ENCODE measurements at regions not wholly inside any gene's neighbourhood (a gene's known extent, or its start where the extent isn't known, plus 50 kb on each side); places are given as distances from the start of the nearest gene placed in this dataset.
A peak's percentile ranks its signal among the peaks of the same experiment; 100 is the strongest.

- H3K27ac ChIP-seq: peak overlapping the region in 1 of 21 experiments; percentile 1
- no peak overlapping the region for H3K4me3 ChIP-seq
Measured at GRCh38 chr7:54810401-54810800, 51.4 kb upstream of the SEC61G start.

DNA sequence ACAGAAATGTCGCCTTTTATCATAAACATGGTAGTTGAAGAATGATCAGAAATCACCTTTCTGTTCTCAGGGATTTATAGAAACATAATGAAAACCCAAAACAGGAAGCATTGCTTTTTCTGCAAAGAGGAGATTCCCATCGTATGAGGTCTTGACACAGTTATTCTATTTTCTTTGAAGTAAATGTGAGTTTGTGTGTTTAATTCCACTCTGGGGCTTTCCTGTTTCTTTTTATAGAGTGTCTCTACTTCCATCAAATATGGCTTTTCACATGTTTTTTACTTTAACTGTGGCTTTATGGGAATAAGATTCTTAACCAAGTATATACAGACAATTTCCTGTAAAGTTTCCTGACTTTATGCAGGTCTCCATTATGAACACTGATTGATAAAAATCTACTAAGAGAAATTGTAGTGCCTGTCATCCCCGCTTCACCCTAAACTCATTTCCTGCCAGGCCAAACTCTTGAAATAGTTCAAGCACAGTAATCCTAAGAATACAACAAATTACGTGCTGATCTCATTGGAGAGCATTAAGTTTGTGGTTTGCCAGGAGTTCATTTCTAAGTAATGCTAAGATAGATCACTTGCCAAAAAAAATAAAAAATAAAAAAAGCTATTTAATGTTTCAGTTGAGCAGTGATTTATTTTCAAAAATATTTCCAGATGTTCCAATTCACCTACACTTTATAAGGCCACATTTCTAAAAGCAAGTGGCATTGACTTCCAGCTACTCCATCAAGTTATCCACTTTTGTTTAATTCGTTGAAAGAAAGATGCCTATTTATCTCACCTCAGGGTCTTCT is 52.2 kb upstream of the SEC61G start:
- Histone ChIP-seq H3K4me3 (no peak overlapping the region), H3K27ac (peak overlapping the region in 3 of 21 experiments; percentile 17 to 57 (median 41))

GRCh38 chr7:54811846-54812254 is 52.8 kb upstream of the SEC61G start:
- H3K27ac ChIP-seq: peak overlapping the region in 3 of 21 experiments; percentile 17 to 57 (median 41)
- H3K4me3 ChIP-seq: no peak overlapping the region

DNA sequence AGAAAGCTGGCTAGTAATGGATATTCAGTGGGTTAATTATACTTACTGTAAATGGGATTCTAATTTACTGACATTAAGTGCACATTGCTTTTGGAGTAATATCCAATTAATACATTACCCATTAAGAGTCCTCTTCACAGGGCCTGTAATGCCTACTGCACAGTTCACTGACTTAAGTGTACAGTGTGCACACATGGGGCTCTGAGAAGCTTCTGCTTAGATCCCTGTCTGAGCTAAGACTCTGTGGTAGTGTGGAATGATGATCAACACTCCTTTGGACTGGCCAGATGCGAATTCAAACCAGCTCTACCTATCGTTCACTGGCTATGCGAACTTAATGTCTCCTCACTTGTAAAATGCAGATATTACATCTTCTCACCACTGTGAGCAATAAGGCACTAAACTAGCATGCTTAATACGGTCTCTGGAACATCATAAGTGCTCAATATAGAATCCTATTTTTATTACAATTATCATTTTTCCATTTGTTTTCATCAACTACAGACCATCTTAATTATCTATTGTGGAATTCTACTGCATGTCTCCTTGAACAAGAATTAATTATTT is 53.8 kb upstream of the SEC61G start:
- peak overlapping the region in 3 of 21 experiments; percentile 18 to 67 (median 21) for H3K27ac ChIP-seq

DNA sequence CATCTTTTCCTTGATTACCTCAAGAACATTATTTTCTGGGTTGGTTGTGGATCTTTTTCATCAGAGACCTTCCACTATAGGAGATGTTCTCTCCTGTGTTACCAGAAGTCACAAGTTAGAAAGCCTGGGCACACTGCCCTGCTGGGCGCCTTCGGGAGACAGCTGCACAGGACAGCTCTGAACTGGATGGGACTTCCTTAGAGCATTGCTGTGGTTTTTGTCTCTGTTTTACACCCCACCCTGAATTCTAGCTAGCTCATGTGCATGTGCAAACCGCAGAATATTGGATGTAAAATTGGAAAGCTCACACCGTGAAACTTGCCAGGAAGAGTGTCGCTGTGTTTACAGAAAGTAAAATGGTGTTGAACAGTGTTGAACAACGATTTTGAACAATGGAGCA is 54.4 kb upstream of the SEC61G start:
- Histone ChIP-seq H3K4me3 (no peak overlapping the region), H3K27ac (peak overlapping the region in 4 of 21 experiments; percentile 10 to 67 (median 36))

More for the DNA sequence above, 53.8 kb upstream of the SEC61G start:
- H3K4me3 ChIP-seq: no peak overlapping the region

- H3K27ac ChIP-seq: no peak overlapping the region
- no peak overlapping the region for H3K4me3 ChIP-seq
Measured at GRCh38 chr7:54814401-54814800, 55.4 kb upstream of the SEC61G start.

DNA sequence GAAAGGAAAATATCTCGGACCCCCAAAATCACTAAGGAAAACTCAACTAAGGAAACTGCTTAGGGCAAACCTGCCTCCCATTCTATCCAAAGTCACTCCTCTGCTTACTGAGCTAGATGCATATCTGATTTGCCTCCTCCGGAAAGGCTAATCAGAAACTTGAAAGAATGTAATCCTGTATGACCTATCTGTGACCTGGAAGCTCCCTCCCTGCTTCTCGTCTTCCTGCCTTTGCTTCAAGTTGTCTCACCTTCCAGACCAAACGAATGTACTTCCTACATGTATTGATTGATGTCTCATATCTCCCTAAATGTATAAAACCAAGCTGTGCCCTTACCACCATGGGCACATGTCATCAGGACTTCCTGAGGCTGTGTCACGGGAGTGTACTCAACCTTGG is 58.1 kb upstream of the SEC61G start:
- Histone ChIP-seq H3K27ac (no peak overlapping the region), H3K4me3 (no peak overlapping the region)

- peak overlapping the region in 1 of 21 experiments; percentile 16 for H3K27ac ChIP-seq
- H3K4me3 ChIP-seq: no peak overlapping the region
Measured at GRCh38 chr7:54823776-54824175, 64.8 kb upstream of the SEC61G start.

- no peak overlapping the region for H3K27ac ChIP-seq
Measured at GRCh38 chr7:54824655-54825054, 65.6 kb upstream of the SEC61G start.

DNA sequence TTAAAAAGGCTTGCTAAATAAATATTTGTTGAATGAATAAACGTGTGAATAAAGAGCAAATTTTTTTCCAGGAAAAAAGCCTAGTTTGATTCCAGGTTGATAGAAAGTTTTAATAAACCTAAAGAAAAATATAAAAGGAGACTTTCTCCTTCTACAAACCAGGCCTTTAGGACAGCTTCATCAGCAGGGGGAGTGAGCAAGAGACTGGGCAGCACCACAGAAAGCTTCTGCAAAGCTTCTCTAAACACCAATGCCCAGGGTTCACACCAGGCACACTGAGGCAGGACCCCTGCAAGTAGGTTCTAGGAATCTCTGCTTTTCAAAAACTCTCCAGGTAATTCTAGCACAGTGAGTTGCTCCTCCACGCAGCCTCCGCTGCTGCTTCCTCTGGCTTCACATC is 66.4 kb upstream of the SEC61G start:
- Histone ChIP-seq H3K4me3 (no peak overlapping the region), H3K27ac (no peak overlapping the region)

More at GRCh38 chr7:54824655-54825054, 65.6 kb upstream of the SEC61G start:
- H3K4me3 ChIP-seq: no peak overlapping the region

DNA sequence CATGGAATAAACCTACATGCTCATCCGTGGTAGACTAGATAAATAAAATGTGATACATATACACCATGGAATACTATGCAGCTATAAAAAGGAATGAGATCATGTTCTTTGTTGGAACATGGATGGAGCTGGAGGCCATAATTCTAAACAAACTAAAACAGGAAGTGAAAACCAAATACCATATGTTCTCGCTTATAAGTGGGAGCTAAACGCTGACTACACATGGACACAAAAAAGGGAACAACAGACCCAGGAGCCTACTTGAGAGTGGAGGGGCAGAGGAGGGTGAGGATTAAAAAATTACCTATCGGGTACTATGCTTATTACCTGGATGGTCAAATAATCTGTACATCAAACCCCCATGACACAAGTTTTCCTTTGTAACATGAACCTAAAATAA is 68.7 kb upstream of the SEC61G start:
- H3K27ac ChIP-seq: no peak overlapping the region
- H3K4me3 ChIP-seq: no peak overlapping the region

DNA sequence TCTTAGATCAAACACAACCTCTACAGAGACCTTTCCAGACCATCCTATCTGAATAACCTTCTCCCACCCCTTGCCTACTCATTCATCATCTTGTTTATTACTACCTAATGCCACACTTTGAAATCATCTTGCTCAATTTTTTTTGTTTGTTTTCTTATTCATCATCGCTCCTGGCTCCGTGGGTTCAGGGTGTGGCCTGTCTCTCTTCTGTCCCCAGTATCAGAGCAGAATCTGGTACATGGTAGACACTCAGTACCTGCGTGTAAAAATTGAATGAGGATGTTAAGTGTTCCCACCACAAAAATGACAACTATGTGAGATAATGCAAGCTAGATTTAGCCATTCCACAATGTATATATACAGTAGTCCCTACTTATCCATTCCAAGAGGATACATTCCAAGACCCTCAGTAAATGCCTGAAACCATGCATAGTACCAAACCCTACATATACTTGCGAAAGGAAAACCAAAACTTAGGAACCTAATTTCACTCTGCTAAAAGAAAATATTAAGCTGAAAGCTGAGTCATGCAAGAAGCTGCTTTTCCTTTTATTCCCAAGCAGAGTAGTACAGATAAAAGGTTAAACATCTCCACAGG is 72.1 kb upstream of the SEC61G start:
- Histone ChIP-seq H3K27ac (peak overlapping the region in 2 of 21 experiments; percentile 25 to 42), H3K4me3 (no peak overlapping the region)

DNA sequence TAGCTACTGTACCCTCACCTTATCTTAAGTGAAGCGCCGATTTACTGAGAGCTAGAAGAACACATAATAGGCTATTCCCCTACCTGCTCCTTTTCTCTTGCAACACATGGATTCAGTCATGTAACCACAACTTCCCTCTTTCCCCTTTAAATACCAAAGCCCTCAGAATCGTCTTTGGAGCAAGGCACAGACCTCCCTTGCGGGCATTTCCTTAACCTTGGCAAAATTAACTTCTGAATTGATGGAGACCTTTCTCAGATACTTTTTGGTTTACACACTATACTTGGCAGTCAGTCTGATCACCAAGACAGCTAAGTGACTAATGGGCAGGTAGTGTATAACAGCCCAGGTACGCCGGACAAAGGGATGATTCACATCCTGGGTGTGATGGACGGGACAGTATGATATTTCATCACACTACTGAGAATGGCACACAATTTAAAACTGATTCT is 72.7 kb upstream of the SEC61G start:
- H3K27ac ChIP-seq: peak overlapping the region in 2 of 21 experiments; percentile 25 to 42
- no peak overlapping the region for H3K4me3 ChIP-seq

DNA sequence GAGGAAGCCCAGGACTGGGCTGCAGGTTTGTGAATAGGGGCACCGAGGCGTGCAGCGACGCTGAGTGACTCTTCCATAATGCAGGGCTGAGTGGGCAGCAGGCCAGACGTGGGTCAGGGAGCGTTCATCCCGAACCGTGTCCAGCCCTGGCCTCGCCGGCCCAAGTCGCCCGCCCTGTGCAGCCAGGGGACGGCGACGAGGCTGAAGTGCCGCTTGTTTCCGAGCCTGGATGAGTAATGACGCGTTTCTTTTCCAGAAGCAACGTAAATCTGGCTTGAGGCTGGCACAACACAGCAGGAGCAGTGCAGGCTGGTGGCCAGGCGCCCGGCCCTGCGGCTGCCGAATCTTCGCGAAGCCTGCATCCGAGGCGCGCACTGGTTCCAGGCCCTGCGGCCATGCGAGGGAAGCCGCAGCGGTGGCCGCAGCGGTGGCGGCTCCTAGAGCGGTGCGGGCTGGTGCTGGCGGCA is 74.0 kb upstream of the SEC61G start:
- Histone ChIP-seq H3K4me3 (no peak overlapping the region), H3K27ac (no peak overlapping the region)

GRCh38 chr7:54837168-54837567 is 78.2 kb upstream of the SEC61G start:
- Histone ChIP-seq H3K4me3 (no peak overlapping the region), H3K27ac (peak overlapping the region in 3 of 21 experiments; percentile 4 to 55 (median 17))

- peak overlapping the region in 4 of 21 experiments; percentile 17 to 31 (median 28) for H3K27ac ChIP-seq
Measured at GRCh38 chr7:54837761-54838160, 78.8 kb upstream of the SEC61G start.

GRCh38 chr7:54838175-54838910 is 79.3 kb upstream of the SEC61G start:
- Histone ChIP-seq H3K27ac (peak overlapping the region in 1 of 21 experiments; percentile 30), H3K4me3 (no peak overlapping the region)

More at GRCh38 chr7:54837761-54838160, 78.8 kb upstream of the SEC61G start:
- H3K4me3 ChIP-seq: no peak overlapping the region

- no peak overlapping the region for H3K4me3 ChIP-seq
- H3K27ac ChIP-seq: peak overlapping the region in 1 of 21 experiments; percentile 8
Measured at GRCh38 chr7:54839575-54840213, 80.7 kb upstream of the SEC61G start.

Data from skin epidermis (tissue), 12 donors.